Fibroblast of peridontal ligament (primary cell): ENCODE measurements at regions not wholly inside any gene's neighbourhood (a gene's known extent, or its start where the extent isn't known, plus 50 kb on each side); places are given as distances from the start of the nearest gene placed in this dataset.

ENCODE experiments used
- DNase-seq: peaks from one replicate; pipeline ENCODE4 v3.0.0-alpha.2; 2010; ENCODE audit errors: extremely low read depth

GRCh38 chr1:114224196-114224907, 70.7 kb upstream of the SYT6 start:
- no peak for DNase-seq

GRCh38 chr1:114222920-114223319, 69.3 kb upstream of the SYT6 start:
- DNase-seq: no peak

GRCh38 chr1:114219172-114219868, 65.7 kb upstream of the SYT6 start:
- peak; percentile 51 for DNase-seq

- no peak for DNase-seq
Observed at GRCh38 chr1:114218361-114219171, 64.9 kb upstream of the SYT6 start.

GRCh38 chr1:114216431-114217173, 62.9 kb upstream of the SYT6 start:
- no peak for DNase-seq

- DNase-seq: peak; percentile 43
Observed at GRCh38 chr1:114215436-114215835, 61.8 kb upstream of the SYT6 start.

GRCh38 chr1:114214016-114214415, 60.3 kb upstream of the SYT6 start:
- DNase-seq: no peak

GRCh38 chr1:114209971-114210370, 56.3 kb upstream of the SYT6 start:
- DNase-seq: no peak

GRCh38 chr1:114208714-114209113, 55.0 kb upstream of the SYT6 start:
- no peak for DNase-seq

- DNase-seq: no peak
Observed at GRCh38 chr1:114208106-114208505, 54.4 kb upstream of the SYT6 start.

- DNase-seq: no peak
Observed at GRCh38 chr1:114207635-114208034, 54.0 kb upstream of the SYT6 start.

GRCh38 chr1:114206392-114206791, 52.7 kb upstream of the SYT6 start:
- no peak for DNase-seq

- no peak for DNase-seq
Observed at GRCh38 chr1:114203595-114204128, 50.0 kb upstream of the SYT6 start.
